ENCODE measurements at regions not wholly inside any gene's neighbourhood (a gene's known extent, or its start where the extent isn't known, plus 50 kb on each side); places are given as distances from the start of the nearest gene placed in this dataset.

GRCh38 chr1:164054331-164054730 lies 504.7 kb upstream of the PBX1 start:
- H2AFZ ChIP-seq (ENCODE audit: low read depth, low read length) = no peak overlapping the region
- H3K4me2 ChIP-seq (ENCODE audit: insufficient read depth, low read length) = no peak overlapping the region
- no peak for TF ChIP-seq EZH2 (IDR thresholded peaks at IDR 0.05; ENCODE audit: borderline replicate concordance, low read depth, low read length, severe bottlenecking)
- no peak overlapping the region for H3K4me3 ChIP-seq (replicated peaks in 1 of 3; ENCODE audit: insufficient read depth in 1 of 3, low read depth in 1 of 3, low read length in 3 of 3)
- H4K20me1 ChIP-seq (replicated peaks; ENCODE audit: control insufficient read depth, extremely low read depth, insufficient read depth, low read length) = no peaks in the 10 kb centered on the region
- no peak overlapping the region for H3K9ac ChIP-seq (replicated peaks; ENCODE audit: extremely low read depth, insufficient read depth, low read length)
- H3K9me3 ChIP-seq (replicated peaks; ENCODE audit: control insufficient read depth, insufficient read depth, low read length) = no peaks in the 10 kb centered on the region
- no peak overlapping the region for H3K27ac ChIP-seq (ENCODE audit: insufficient read depth, low read depth, low read length)
- no peaks in the 10 kb centered on the region for H3K36me3 ChIP-seq (ENCODE audit: control insufficient read depth in 2 of 2, extremely low read depth in 1 of 2, insufficient read depth in 2 of 2, low read length in 2 of 2)
- intact Hi-C loops (cut with micrococcal nuclease) = no loop called here
- DNase-seq (ENCODE audit: low read depth, low spot score) = no peak
- H3K79me2 ChIP-seq (ENCODE audit: control insufficient read depth, insufficient read depth, low read length) = no peaks in the 10 kb centered on the region
- H3K27me3 ChIP-seq (ENCODE audit: control insufficient read depth in 2 of 2, insufficient read depth in 2 of 2, low read length in 2 of 2) = no peaks in the 10 kb centered on the region
- ChIA-PET POLR2A (no interaction called here), CTCF (no interaction called here)
- no peaks in the 10 kb centered on the region for H3K9me1 ChIP-seq (replicated peaks; ENCODE audit: control insufficient read depth, extremely low read depth, insufficient read depth, low read length)
- dilution Hi-C loops (cut with MboI; ENCODE audit: extremely low pct_ligation_motif_present, low sequenced_read_pairs) = no loop called here
- FAIRE-seq = no peak
- no TSS peak for BruUV-seq (replicated peaks)
- H3K4me1 ChIP-seq (ENCODE audit: control insufficient read depth, extremely low read depth, insufficient read depth, low read length) = no peaks in the 10 kb centered on the region

DNA sequence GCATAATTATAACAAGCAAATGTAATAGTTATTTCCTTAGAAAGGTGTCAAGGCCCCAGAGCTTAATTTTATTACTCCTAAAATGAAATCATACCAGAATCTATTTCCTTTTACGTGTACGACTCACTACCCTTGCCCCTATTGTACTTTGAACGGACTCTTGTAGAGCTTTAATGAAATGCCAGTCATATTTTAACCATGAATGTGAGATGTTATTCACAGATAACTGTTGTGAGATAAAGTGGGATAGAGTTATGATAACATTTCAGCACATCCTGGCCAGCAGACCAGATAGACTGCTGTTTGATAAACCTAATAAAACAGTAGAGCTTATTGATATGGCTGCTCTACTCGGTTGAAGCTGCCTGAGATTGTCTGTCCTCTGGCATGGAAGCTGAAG lies 500.8 kb upstream of the PBX1 start:
- Histone ChIP-seq H3K9ac (replicated peaks; ENCODE audit: extremely low read depth, insufficient read depth, low read length) (no peak overlapping the region), H3K9me3 (replicated peaks; ENCODE audit: control insufficient read depth, insufficient read depth, low read length) (no peaks in the 10 kb centered on the region), H3K27ac (ENCODE audit: insufficient read depth, low read depth, low read length) (no peak overlapping the region), H3K4me2 (ENCODE audit: insufficient read depth, low read length) (no peak overlapping the region), H3K27me3 (ENCODE audit: control insufficient read depth in 2 of 2, insufficient read depth in 2 of 2, low read length in 2 of 2) (no peaks in the 10 kb centered on the region), H3K36me3 (ENCODE audit: control insufficient read depth in 2 of 2, extremely low read depth in 1 of 2, insufficient read depth in 2 of 2, low read length in 2 of 2) (no peaks in the 10 kb centered on the region), H3K79me2 (ENCODE audit: control insufficient read depth, insufficient read depth, low read length) (no peaks in the 10 kb centered on the region), H3K4me1 (ENCODE audit: control insufficient read depth, extremely low read depth, insufficient read depth, low read length) (no peaks in the 10 kb centered on the region), H3K4me3 (replicated peaks in 1 of 3; ENCODE audit: insufficient read depth in 1 of 3, low read depth in 1 of 3, low read length in 3 of 3) (no peak overlapping the region), H2AFZ (ENCODE audit: low read depth, low read length) (no peak overlapping the region), H4K20me1 (replicated peaks; ENCODE audit: control insufficient read depth, extremely low read depth, insufficient read depth, low read length) (no peaks in the 10 kb centered on the region), H3K9me1 (replicated peaks; ENCODE audit: control insufficient read depth, extremely low read depth, insufficient read depth, low read length) (no peaks in the 10 kb centered on the region)
- TF ChIP-seq EZH2 (IDR thresholded peaks at IDR 0.05; ENCODE audit: borderline replicate concordance, low read depth, low read length, severe bottlenecking) (no peak), POLR2A (IDR thresholded peaks at IDR 0.05; ENCODE audit: low read depth, low read length) (no peak), GATA2 (IDR thresholded peaks at IDR 0.05; ENCODE audit: insufficient read depth, insufficient read length, low read depth, low read length) (peak; percentile 29)
- no peak for FAIRE-seq
- DNase-seq (ENCODE audit: low read depth, low spot score) = peak; percentile 11
- CTCF ChIA-PET = no interaction called here
- POLR2A ChIA-PET = no interaction called here
- no TSS peak for BruUV-seq (replicated peaks)
- dilution Hi-C loops (cut with MboI; ENCODE audit: extremely low pct_ligation_motif_present, low sequenced_read_pairs) = no loop called here
- intact Hi-C loops (cut with micrococcal nuclease) = no loop called here
